Loucy (cell line): ENCODE measurements at regions not wholly inside any gene's neighbourhood (a gene's known extent, or its start where the extent isn't known, plus 50 kb on each side); places are given as distances from the start of the nearest gene placed in this dataset.

Source experiments
- H2AFZ ChIP-seq: fragments of 200-600 bp; sonication (generic); 2 replicates; pipeline ENCODE4 v1.6.0; 2016; ENCODE audit warnings: antibody characterized with exemption, mild to moderate bottlenecking, low read length, moderate library complexity
- H3F3A ChIP-seq: fragments of 200-600 bp; 2 replicates; pipeline ENCODE4 v1.6.0; 2016; ENCODE audit warnings: antibody characterized with exemption, low read depth, mild to moderate bottlenecking
- H3K27me3 ChIP-seq: fragments of 200-600 bp; sonication (generic); 2 replicates; pipeline ENCODE4 v1.6.1; 2014; ENCODE audit warnings: low read length, mild to moderate bottlenecking; ENCODE audit not compliant: insufficient read depth, poor library complexity, severe bottlenecking
- H3K36me3 ChIP-seq: fragments of 200-600 bp; sonication (generic); 2 replicates; pipeline ENCODE4 v1.6.1; 2016; ENCODE audit warnings: low read length; ENCODE audit not compliant: insufficient read depth
- H3K4me1 ChIP-seq: fragments of 200-600 bp; sonication (generic); 2 replicates; pipeline ENCODE4 v1.5.1; 2014; ENCODE audit warnings: low read length, mild to moderate bottlenecking; ENCODE audit not compliant: insufficient read depth, poor library complexity, severe bottlenecking
- H3K4me2 ChIP-seq: fragments of 200-600 bp; sonication (generic); 2 replicates; pipeline ENCODE4 v1.6.0; 2014; ENCODE audit warnings: antibody characterized with exemption, low read length, low read depth, mild to moderate bottlenecking; ENCODE audit not compliant: poor library complexity, severe bottlenecking
- H3K4me3 ChIP-seq: fragments of 200-600 bp; sonication (generic); 2 replicates; pipeline ENCODE4 v1.5.1; 2014; ENCODE audit warnings: low read length, mild to moderate bottlenecking, mixed read lengths; ENCODE audit not compliant: poor library complexity, severe bottlenecking
- H3K79me2 ChIP-seq: fragments of 200-600 bp; sonication (generic); 2 replicates; pipeline ENCODE4 v1.6.1; 2014; ENCODE audit warnings: low read length; ENCODE audit not compliant: insufficient read depth
- H3K9ac ChIP-seq: fragments of 200-600 bp; sonication (generic); 2 replicates; pipeline ENCODE4 v1.6.0; 2014; ENCODE audit warnings: mild to moderate bottlenecking, low read depth, low read length, moderate library complexity; ENCODE audit not compliant: poor library complexity, severe bottlenecking
- H3K9me2 ChIP-seq: fragments of 200-600 bp; sonication (generic); replicated peaks from 2 replicates; pipeline ENCODE4 v1.6.1; 2016; ENCODE audit warnings: low read depth, low read length, mixed read lengths
- H3K9me3 ChIP-seq: fragments of 200-600 bp; sonication (generic); 2 replicates; pipeline ENCODE4 v1.6.1; 2014; ENCODE audit warnings: mild to moderate bottlenecking, antibody characterized with exemption, low read length, low read depth; ENCODE audit not compliant: insufficient read depth
- H4K20me1 ChIP-seq: fragments of 200-600 bp; sonication (generic); 2 replicates; pipeline ENCODE4 v1.6.0; 2014; ENCODE audit warnings: antibody characterized with exemption, low read length, mild to moderate bottlenecking; ENCODE audit not compliant: insufficient read depth, poor library complexity, severe bottlenecking
- EZH2phosphoT487 ChIP-seq: fragments of 200-600 bp; IDR thresholded peaks from 2 replicates; pipeline ENCODE4 v1.6.1; 2018; ENCODE audit warnings: antibody characterized with exemption, mild to moderate bottlenecking, moderate library complexity, borderline replicate concordance
- TF ChIP-seq, protein P1 (sequence below): fragments of 200-600 bp; sonication (generic); conservative IDR thresholded peaks from 2 replicates; pipeline ENCODE4 v1.5.1; 2014; ENCODE audit warnings: mild to moderate bottlenecking, antibody characterized with exemption, low read length

DNA sequence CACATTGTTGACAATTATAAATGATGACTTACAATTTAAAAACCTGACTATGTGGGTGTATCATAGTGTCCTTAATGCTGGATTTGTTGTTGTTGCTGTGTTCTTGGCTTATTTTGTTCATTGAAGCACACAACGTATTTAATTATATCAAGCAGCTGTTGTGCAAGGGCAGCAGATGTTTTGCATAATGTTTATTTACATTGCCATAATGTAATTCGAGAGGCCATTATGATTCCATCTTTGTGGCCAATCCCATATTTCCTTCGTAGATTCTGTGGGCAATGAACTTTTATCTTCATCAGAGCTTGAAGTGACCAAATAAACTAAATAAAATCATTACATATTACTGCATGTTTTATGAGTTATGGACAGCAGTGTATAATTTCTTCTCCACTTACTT is 422.6 kb upstream of the GALNTL6 start:
- no peak overlapping the region for H2AFZ ChIP-seq
- no peak overlapping the region for H3K4me2 ChIP-seq
- H3K79me2 ChIP-seq: no peaks in the 10 kb centered on the region
- H3K4me3 ChIP-seq: no peak overlapping the region
- TF ChIP-seq EZH2phosphoT487: no peak
- TF ChIP-seq, protein P1, sequence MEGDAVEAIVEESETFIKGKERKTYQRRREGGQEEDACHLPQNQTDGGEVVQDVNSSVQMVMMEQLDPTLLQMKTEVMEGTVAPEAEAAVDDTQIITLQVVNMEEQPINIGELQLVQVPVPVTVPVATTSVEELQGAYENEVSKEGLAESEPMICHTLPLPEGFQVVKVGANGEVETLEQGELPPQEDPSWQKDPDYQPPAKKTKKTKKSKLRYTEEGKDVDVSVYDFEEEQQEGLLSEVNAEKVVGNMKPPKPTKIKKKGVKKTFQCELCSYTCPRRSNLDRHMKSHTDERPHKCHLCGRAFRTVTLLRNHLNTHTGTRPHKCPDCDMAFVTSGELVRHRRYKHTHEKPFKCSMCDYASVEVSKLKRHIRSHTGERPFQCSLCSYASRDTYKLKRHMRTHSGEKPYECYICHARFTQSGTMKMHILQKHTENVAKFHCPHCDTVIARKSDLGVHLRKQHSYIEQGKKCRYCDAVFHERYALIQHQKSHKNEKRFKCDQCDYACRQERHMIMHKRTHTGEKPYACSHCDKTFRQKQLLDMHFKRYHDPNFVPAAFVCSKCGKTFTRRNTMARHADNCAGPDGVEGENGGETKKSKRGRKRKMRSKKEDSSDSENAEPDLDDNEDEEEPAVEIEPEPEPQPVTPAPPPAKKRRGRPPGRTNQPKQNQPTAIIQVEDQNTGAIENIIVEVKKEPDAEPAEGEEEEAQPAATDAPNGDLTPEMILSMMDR: no peak
- H4K20me1 ChIP-seq: no peaks in the 10 kb centered on the region
- H3K4me1 ChIP-seq: no peaks in the 10 kb centered on the region
- H3K9ac ChIP-seq: no peak overlapping the region
- no peaks in the 10 kb centered on the region for H3K9me2 ChIP-seq
- no peaks in the 10 kb centered on the region for H3K36me3 ChIP-seq
- H3K27me3 ChIP-seq: no peaks in the 10 kb centered on the region
- no peaks in the 10 kb centered on the region for H3K9me3 ChIP-seq
- no peaks in the 10 kb centered on the region for H3F3A ChIP-seq

DNA sequence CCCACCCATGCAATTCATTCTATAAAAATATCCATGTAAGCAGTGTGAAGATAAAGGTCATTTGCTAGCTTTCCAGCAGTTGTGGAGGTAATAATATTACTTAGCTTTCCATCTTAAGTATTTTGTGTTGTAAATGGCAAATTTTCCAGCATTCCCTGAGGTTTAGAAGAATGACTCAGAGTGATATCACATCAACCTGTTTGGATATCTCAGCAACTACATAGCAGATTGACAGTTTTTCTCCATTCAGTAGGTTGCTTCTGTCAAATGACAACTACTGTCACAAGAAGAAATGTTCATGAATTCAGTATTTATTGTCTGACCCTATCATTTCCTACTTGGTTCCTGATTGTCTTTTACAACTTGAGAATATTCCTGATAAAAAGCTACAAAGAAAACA is 434.9 kb upstream of the GALNTL6 start:
- Histone ChIP-seq H4K20me1 (no peaks in the 10 kb centered on the region), H3F3A (no peaks in the 10 kb centered on the region), H3K79me2 (no peaks in the 10 kb centered on the region), H2AFZ (no peak overlapping the region), H3K27me3 (no peaks in the 10 kb centered on the region), H3K4me3 (no peak overlapping the region), H3K36me3 (no peaks in the 10 kb centered on the region), H3K9me2 (no peaks in the 10 kb centered on the region), H3K9ac (no peak overlapping the region), H3K4me1 (no peaks in the 10 kb centered on the region), H3K9me3 (no peaks in the 10 kb centered on the region), H3K4me2 (no peak overlapping the region)
- TF ChIP-seq, protein P1: no peak
- no peak for TF ChIP-seq EZH2phosphoT487

DNA sequence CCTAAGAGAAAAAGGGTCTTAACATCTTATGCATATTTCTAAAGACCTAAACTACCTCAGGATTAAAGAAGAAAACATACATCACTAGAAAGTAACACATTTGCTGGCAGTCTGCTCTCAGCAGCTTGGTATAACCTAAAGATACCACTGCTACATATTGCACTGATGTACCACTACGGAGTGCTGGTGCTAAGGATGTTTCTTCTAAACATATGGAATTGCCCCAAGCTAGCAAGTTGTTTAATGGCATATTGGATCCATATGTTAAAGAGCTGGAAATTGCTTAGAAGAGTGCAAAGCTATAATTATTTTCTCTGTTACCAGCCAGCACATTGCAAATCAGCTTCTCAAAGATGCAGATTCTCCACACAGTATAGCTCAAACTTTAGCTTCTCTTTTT is 436.5 kb upstream of the GALNTL6 start:
- Histone ChIP-seq H3K79me2 (no peaks in the 10 kb centered on the region), H3K36me3 (no peaks in the 10 kb centered on the region), H3K27me3 (no peaks in the 10 kb centered on the region), H3K4me3 (no peak overlapping the region), H3K9ac (no peak overlapping the region), H3F3A (no peaks in the 10 kb centered on the region), H3K4me2 (no peak overlapping the region), H3K9me3 (no peaks in the 10 kb centered on the region), H2AFZ (no peak overlapping the region), H3K9me2 (no peaks in the 10 kb centered on the region), H3K4me1 (no peaks in the 10 kb centered on the region), H4K20me1 (no peaks in the 10 kb centered on the region)
- TF ChIP-seq EZH2phosphoT487: no peak
- TF ChIP-seq, protein P1: no peak
